22Rv1 (cell line): ENCODE measurements at regions not wholly inside any gene's neighbourhood (a gene's known extent, or its start where the extent isn't known, plus 50 kb on each side); places are given as distances from the start of the nearest gene placed in this dataset.

ENCODE experiments used
- H3K27ac ChIP-seq: fragments of 450-650 bp; 2 replicates; pipeline ENCODE4 v1.5.1; 2017
- ZFX ChIP-seq: fragments of 450-650 bp; IDR thresholded peaks from 2 replicates; pipeline ENCODE4 v1.6.1; 2017; ENCODE audit warnings: antibody characterized with exemption, borderline replicate concordance
- TF ChIP-seq, protein P1 (sequence below): fragments of 450-650 bp; IDR thresholded peaks from 2 replicates; pipeline ENCODE4 v1.5.1; 2017; ENCODE audit warnings: mild to moderate bottlenecking

DNA sequence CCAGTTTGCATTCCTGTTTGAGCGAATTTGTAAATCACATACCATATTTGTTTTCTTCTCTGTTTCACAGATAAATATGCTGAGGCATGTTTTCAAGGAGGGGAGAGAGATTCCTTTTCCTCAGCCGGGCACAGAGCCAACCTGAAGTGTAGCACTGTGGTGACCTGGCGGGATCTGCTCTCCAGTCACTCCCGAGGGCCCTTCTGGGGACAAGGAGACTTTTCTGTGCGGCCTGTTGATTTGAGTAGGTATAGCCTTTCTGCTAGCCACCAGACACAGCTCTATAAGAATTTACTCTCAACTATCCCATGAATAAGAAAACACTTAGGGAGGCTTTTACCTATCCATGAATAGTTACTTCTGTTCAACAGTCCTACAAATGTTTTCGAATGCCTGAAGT is 63.5 kb upstream of the FDX1 start:
- H3K27ac ChIP-seq = no peak overlapping the region
- TF ChIP-seq ZFX = no peak
- TF ChIP-seq, protein P1, sequence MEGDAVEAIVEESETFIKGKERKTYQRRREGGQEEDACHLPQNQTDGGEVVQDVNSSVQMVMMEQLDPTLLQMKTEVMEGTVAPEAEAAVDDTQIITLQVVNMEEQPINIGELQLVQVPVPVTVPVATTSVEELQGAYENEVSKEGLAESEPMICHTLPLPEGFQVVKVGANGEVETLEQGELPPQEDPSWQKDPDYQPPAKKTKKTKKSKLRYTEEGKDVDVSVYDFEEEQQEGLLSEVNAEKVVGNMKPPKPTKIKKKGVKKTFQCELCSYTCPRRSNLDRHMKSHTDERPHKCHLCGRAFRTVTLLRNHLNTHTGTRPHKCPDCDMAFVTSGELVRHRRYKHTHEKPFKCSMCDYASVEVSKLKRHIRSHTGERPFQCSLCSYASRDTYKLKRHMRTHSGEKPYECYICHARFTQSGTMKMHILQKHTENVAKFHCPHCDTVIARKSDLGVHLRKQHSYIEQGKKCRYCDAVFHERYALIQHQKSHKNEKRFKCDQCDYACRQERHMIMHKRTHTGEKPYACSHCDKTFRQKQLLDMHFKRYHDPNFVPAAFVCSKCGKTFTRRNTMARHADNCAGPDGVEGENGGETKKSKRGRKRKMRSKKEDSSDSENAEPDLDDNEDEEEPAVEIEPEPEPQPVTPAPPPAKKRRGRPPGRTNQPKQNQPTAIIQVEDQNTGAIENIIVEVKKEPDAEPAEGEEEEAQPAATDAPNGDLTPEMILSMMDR = no peak

GRCh38 chr11:110367571-110367970 is 62.2 kb upstream of the FDX1 start:
- no peak overlapping the region for H3K27ac ChIP-seq

GRCh38 chr11:110371084-110371483 is 58.7 kb upstream of the FDX1 start:
- no peak overlapping the region for H3K27ac ChIP-seq
- TF ChIP-seq ZFX = no peak
- TF ChIP-seq, protein P1 = no peak

More at GRCh38 chr11:110367571-110367970, 62.2 kb upstream of the FDX1 start:
- no peak for TF ChIP-seq ZFX
- TF ChIP-seq, protein P1 = peak; percentile 29

- H3K27ac ChIP-seq = no peak overlapping the region
- TF ChIP-seq ZFX = no peak
- TF ChIP-seq, protein P1 = no peak
Measured at GRCh38 chr11:110373051-110373702, 56.6 kb upstream of the FDX1 start.

DNA sequence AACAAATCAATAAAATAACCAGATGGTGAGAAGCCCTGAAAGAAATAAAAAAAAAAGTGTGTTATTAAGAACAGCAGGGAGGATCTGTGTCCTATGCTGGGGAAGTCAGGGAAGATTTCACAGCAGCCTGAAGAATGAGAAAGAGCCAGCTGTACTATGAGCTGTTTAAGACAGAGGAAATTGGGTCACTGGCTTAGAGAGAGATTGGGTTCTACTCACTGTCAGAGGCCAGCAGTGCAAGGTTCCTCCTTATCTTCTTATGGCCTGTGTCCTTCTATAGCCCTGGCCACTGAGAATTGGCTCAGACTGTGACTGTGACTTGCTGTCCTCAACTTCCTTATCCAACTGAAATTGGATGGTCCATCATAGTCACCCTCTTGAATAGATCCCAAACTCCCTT is 54.8 kb upstream of the FDX1 start:
- no peak for TF ChIP-seq ZFX
- TF ChIP-seq, protein P1 = no peak
- no peak overlapping the region for H3K27ac ChIP-seq

DNA sequence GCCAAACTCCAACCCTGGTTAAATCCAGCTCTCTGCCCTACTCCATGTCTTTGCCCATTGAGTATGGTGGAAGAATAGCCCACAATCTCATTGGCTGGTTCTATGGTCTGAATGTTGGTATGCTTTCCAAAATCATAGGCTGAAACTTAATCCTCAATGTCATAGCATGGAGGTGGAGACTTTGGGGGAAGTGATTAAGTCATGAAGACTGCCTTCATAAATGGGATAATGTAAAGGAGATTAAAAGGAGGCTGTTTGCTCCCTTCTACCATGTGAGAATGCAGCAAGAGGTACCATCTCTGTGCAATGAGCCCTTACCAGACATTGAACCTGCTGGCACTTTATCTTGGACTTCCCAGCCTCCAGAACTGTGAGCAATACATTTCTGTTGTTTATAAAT is 54.4 kb upstream of the FDX1 start:
- no peak for TF ChIP-seq ZFX
- no peak overlapping the region for H3K27ac ChIP-seq

- TF ChIP-seq, protein P1 = no peak
- no peak for TF ChIP-seq ZFX
- H3K27ac ChIP-seq = no peak overlapping the region
Measured at GRCh38 chr11:110376021-110376420, 53.7 kb upstream of the FDX1 start.

GRCh38 chr11:110376711-110377324 is 52.9 kb upstream of the FDX1 start:
- no peak for TF ChIP-seq ZFX
- TF ChIP-seq, protein P1 = peak; percentile 82
- H3K27ac ChIP-seq = peak overlapping the region; percentile 43
